ENCODE measurements at regions not wholly inside any gene's neighbourhood (a gene's known extent, or its start where the extent isn't known, plus 50 kb on each side); places are given as distances from the start of the nearest gene placed in this dataset.

- no peak for TF ChIP-seq EZH2phosphoT487 (IDR thresholded peaks at IDR 0.05; ENCODE audit: borderline replicate concordance)
- no peak for TF ChIP-seq POLR2A (IDR thresholded peaks at IDR 0.05; ENCODE audit: borderline replicate concordance, extremely low read depth, insufficient read depth, insufficient read length)
- TF ChIP-seq CTCF (IDR thresholded peaks at IDR 0.05 in 2 of 3, conservative IDR thresholded peaks at IDR 0.05 in 1 of 3; ENCODE audit: borderline replicate concordance in 1 of 3, insufficient read depth in 1 of 3, low read depth in 2 of 3, low read length in 2 of 3), result no peak
- no peak for TF ChIP-seq ATF3 (IDR thresholded peaks at IDR 0.05)
- no peak for TF ChIP-seq EZH2 (IDR thresholded peaks at IDR 0.05)
Observed at GRCh38 chr9:1173993-1174392, 123.8 kb downstream of the DMRT2 start.

Data from HCT116 (cell line).